Smooth muscle cell (in vitro differentiated cells): ENCODE measurements at regions not wholly inside any gene's neighbourhood (a gene's known extent, or its start where the extent isn't known, plus 50 kb on each side); places are given as distances from the start of the nearest gene placed in this dataset.

Experiments used
- DNase-seq: peaks from one replicate; lab custom pipeline; 2025; ENCODE audit not compliant: unreplicated experiment; lab: John Stamatoyannopoulos, UW
- H2AFZ ChIP-seq: fragments of 200-600 bp; sonication (generic); 2 replicates; pipeline ENCODE4 v1.6.0; 2016; ENCODE audit warnings: antibody characterized with exemption, low read depth, mild to moderate bottlenecking
- H3F3A ChIP-seq: fragments of 200-600 bp; sonication (generic); 2 replicates; pipeline ENCODE4 v1.6.0; 2017; ENCODE audit warnings: antibody characterized with exemption, low read depth
- H3K27ac ChIP-seq: fragments of 200-600 bp; sonication (generic); 2 replicates; pipeline ENCODE4 v1.5.1; 2016; ENCODE audit warnings: low read depth, mild to moderate bottlenecking
- H3K27me3 ChIP-seq: fragments of 200-600 bp; sonication (generic); 2 replicates; pipeline ENCODE4 v1.6.1; 2016; ENCODE audit warnings: low read depth, mild to moderate bottlenecking
- H3K36me3 ChIP-seq: fragments of 200-600 bp; sonication (generic); 2 replicates; pipeline ENCODE4 v1.5.1; 2016; ENCODE audit warnings: low read depth
- H3K4me1 ChIP-seq: fragments of 200-600 bp; sonication (generic); 2 replicates; pipeline ENCODE4 v1.5.1; 2016; ENCODE audit warnings: low read depth
- H3K4me2 ChIP-seq: fragments of 200-600 bp; sonication (generic); 2 replicates; pipeline ENCODE4 v1.6.0; 2016; ENCODE audit warnings: mild to moderate bottlenecking
- H3K4me3 ChIP-seq: fragments of 200-600 bp; sonication (generic); 2 replicates; pipeline ENCODE4 v1.5.1; 2016; ENCODE audit warnings: mild to moderate bottlenecking
- H3K79me2 ChIP-seq: fragments of 200-600 bp; sonication (generic); 2 replicates; pipeline ENCODE4 v1.6.0; 2016; ENCODE audit warnings: low read depth, mild to moderate bottlenecking
- H3K9ac ChIP-seq: fragments of 200-600 bp; sonication (generic); 2 replicates; pipeline ENCODE4 v1.6.0; 2016; ENCODE audit warnings: low read depth
- H3K9me3 ChIP-seq: fragments of 200-600 bp; sonication (generic); replicated peaks from 2 replicates; pipeline ENCODE4 v1.5.1; 2016; ENCODE audit warnings: low read depth
- H4K20me1 ChIP-seq: fragments of 200-600 bp; sonication (generic); 2 replicates; pipeline ENCODE4 v1.6.0; 2016; ENCODE audit warnings: low read depth
- WGBS: methylation state at CpG from one replicate; pipeline ENCODE4 v1.1.7; 2016; ENCODE audit warnings: low lambda C conversion rate; 5-methylcytosine and 5-hydroxymethylcytosine counted together
- TF ChIP-seq, protein P1 (sequence below): fragments of 200-600 bp; sonication (generic); IDR thresholded peaks from 2 replicates; pipeline ENCODE4 v1.5.1; 2017; ENCODE audit warnings: borderline replicate concordance, mild to moderate bottlenecking, antibody characterized with exemption; ENCODE audit not compliant: insufficient read depth, poor library complexity, severe bottlenecking

DNA sequence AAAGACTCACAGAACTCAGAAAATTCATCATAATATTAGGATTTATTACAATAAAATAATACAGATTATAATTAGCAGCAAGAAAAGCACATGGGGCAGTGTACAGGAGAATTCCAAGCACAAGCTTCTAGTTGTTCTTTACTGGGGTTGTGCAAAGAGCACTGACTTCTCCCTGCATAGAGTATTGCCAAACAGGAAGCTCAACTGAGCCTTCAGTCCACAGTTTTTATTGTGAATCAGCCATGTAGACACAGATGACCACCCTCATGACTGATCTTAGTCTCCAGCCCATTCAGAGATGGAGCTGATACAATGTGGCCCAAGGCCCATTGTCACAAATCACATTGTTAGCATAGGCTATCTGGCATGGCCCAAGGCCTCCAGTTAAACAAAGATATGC is 798.9 kb downstream of the KCNA4 start:
- no peaks in the 10 kb centered on the region for H3F3A ChIP-seq
- no peaks in the 10 kb centered on the region for H3K4me1 ChIP-seq
- H2AFZ ChIP-seq, result no peak overlapping the region
- TF ChIP-seq, protein P1, sequence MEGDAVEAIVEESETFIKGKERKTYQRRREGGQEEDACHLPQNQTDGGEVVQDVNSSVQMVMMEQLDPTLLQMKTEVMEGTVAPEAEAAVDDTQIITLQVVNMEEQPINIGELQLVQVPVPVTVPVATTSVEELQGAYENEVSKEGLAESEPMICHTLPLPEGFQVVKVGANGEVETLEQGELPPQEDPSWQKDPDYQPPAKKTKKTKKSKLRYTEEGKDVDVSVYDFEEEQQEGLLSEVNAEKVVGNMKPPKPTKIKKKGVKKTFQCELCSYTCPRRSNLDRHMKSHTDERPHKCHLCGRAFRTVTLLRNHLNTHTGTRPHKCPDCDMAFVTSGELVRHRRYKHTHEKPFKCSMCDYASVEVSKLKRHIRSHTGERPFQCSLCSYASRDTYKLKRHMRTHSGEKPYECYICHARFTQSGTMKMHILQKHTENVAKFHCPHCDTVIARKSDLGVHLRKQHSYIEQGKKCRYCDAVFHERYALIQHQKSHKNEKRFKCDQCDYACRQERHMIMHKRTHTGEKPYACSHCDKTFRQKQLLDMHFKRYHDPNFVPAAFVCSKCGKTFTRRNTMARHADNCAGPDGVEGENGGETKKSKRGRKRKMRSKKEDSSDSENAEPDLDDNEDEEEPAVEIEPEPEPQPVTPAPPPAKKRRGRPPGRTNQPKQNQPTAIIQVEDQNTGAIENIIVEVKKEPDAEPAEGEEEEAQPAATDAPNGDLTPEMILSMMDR, result no peak
- no peaks in the 10 kb centered on the region for H3K27me3 ChIP-seq
- no peaks in the 10 kb centered on the region for H3K79me2 ChIP-seq
- no peaks in the 10 kb centered on the region for H3K9me3 ChIP-seq
- H4K20me1 ChIP-seq, result no peaks in the 10 kb centered on the region
- H3K9ac ChIP-seq, result no peak overlapping the region
- H3K27ac ChIP-seq, result no peak overlapping the region
- DNase-seq, result no peak
- no peak overlapping the region for H3K4me3 ChIP-seq
- H3K4me2 ChIP-seq, result no peak overlapping the region
- no peaks in the 10 kb centered on the region for H3K36me3 ChIP-seq

DNA sequence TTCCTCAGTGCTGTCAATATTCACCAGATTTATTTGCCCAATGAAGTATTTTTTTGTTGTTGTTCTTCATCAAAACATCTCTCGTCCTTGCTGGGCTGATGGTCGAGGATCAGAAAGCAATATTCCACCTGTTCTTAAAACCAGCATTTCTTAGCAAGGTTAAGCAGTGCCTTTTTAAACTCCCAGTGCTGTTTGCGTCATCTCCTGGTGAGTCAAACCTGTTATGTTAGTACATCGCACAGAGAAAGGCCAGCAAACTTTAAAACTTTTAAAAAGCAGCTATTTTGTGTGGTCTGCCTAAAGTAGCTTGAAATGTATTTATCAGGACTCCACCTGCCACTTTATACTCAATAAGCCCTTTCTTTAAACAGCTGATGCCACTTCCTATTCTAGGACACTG is 802.0 kb downstream of the KCNA4 start:
- H3K79me2 ChIP-seq, result no peaks in the 10 kb centered on the region
- no peak overlapping the region for H3K4me3 ChIP-seq
- H2AFZ ChIP-seq, result no peak overlapping the region
- no peaks in the 10 kb centered on the region for H3K36me3 ChIP-seq
- no peak overlapping the region for H3K4me2 ChIP-seq
- no peaks in the 10 kb centered on the region for H4K20me1 ChIP-seq
- no peak for DNase-seq
- no peaks in the 10 kb centered on the region for H3K27me3 ChIP-seq
- H3K27ac ChIP-seq, result no peak overlapping the region
- H3K4me1 ChIP-seq, result no peaks in the 10 kb centered on the region
- no peaks in the 10 kb centered on the region for H3F3A ChIP-seq
- TF ChIP-seq, protein P1, result no peak
- 70% methylated on average over 4 of the region's 4 CpGs for WGBS
- H3K9ac ChIP-seq, result no peak overlapping the region
- no peaks in the 10 kb centered on the region for H3K9me3 ChIP-seq

DNA sequence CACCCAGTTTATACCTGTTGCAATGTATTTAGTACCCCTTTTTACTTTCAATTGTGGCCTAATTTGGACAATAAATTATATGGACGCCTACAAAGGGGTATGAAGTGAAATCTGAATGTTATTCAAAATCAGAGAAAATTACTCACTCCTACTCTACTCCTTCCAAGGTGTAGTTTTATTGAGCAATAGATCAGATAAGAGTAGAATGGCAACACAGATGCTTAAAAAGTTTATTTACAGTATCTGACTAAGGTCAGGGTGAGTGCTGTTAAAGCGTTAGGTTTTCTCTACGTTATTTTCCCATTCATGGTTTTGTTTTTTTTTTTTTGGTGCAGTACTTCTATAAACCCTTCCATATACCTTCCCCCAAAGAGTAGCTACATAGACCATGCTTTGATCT is 805.6 kb downstream of the KCNA4 start:
- H3K27ac ChIP-seq, result no peak overlapping the region
- H4K20me1 ChIP-seq, result no peaks in the 10 kb centered on the region
- H3F3A ChIP-seq, result no peaks in the 10 kb centered on the region
- no peaks in the 10 kb centered on the region for H3K9me3 ChIP-seq
- H3K4me3 ChIP-seq, result no peak overlapping the region
- TF ChIP-seq, protein P1, result no peak
- no peaks in the 10 kb centered on the region for H3K36me3 ChIP-seq
- H3K27me3 ChIP-seq, result no peaks in the 10 kb centered on the region
- H3K4me1 ChIP-seq, result no peaks in the 10 kb centered on the region
- no peak overlapping the region for H3K4me2 ChIP-seq
- H3K79me2 ChIP-seq, result no peaks in the 10 kb centered on the region
- no peak for DNase-seq
- WGBS, result 83% methylated on average over 3 of the region's 3 CpGs
- no peak overlapping the region for H2AFZ ChIP-seq
- no peak overlapping the region for H3K9ac ChIP-seq

DNA sequence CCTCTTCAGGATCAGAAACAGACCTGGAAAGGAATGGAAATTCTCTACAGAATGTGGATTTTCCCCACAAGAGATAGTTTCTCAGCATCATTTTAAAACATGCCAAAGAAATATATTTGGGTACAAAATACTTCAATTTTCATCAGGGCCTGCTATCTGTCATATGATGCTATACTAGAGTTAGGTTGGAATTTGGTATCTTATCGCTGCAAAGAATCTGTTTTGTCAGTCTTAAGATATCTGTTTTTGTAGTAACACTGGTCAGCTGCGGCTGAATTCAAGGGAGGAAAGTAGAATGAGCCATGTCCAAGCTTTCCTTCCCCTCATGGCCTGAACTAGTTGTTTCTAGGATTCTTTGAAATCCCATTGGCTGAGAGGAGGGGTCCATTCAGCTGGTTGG is 806.4 kb downstream of the KCNA4 start:
- no peak overlapping the region for H3K9ac ChIP-seq
- H3K27ac ChIP-seq, result no peak overlapping the region
- no peaks in the 10 kb centered on the region for H3K9me3 ChIP-seq
- no peaks in the 10 kb centered on the region for H3K27me3 ChIP-seq
- TF ChIP-seq, protein P1, result no peak
- H2AFZ ChIP-seq, result no peak overlapping the region
- no peak for DNase-seq
- 88% methylated on average over 2 of the region's 2 CpGs for WGBS
- H3F3A ChIP-seq, result no peaks in the 10 kb centered on the region
- H3K36me3 ChIP-seq, result no peaks in the 10 kb centered on the region
- H3K79me2 ChIP-seq, result no peaks in the 10 kb centered on the region
- no peaks in the 10 kb centered on the region for H4K20me1 ChIP-seq
- no peak overlapping the region for H3K4me2 ChIP-seq
- no peaks in the 10 kb centered on the region for H3K4me1 ChIP-seq
- H3K4me3 ChIP-seq, result no peak overlapping the region
